H1 (cell line): ENCODE measurements at regions not wholly inside any gene's neighbourhood (a gene's known extent, or its start where the extent isn't known, plus 50 kb on each side); places are given as distances from the start of the nearest gene placed in this dataset.

ENCODE experiments used
- CTCF ChIA-PET: fragments of 300-600 bp; sonication (Branson Sonifier 250); formaldehyde crosslinking; loops from one replicate; lab custom pipeline; 2021; ENCODE audit not compliant: partially characterized antibody; lab: Charles Lee
- POLR2A ChIA-PET: fragments of 300-600 bp; sonication (Branson Sonifier 250); formaldehyde crosslinking; loops from one replicate; lab custom pipeline; 2021; ENCODE audit warnings: inconsistent platforms; ENCODE audit not compliant: partially characterized antibody; lab: Charles Lee
- DNase-seq, 2 experiments: peaks; one replicate each; pipeline versions ENCODE4 v3.0.0 to v3.0.0-alpha.2; 2010 to 2022; ENCODE audit warnings: low spot score in 2 of 2, low read depth in 1 of 2, mixed read lengths in 1 of 2
- FAIRE-seq: peaks from 2 replicates; lab custom pipeline; 2011; peaks lifted over from hg19 to GRCh38; lab: Jason Lieb, UNC
- H2AFZ ChIP-seq: 2 replicates; pipeline ENCODE4 v1.8.1; 2012; ENCODE audit warnings: low read length, inconsistent platforms
- H2AK5ac ChIP-seq: 2 replicates; pipeline ENCODE4 v1.6.1; 2013; ENCODE audit warnings: low read depth, low read length
- H2BK120ac ChIP-seq: replicated peaks from 2 replicates; pipeline ENCODE3; 2013; ENCODE audit warnings: low read depth, low read length, inconsistent platforms
- H2BK12ac ChIP-seq: 2 replicates; pipeline ENCODE4 v1.6.1; 2013; ENCODE audit warnings: low read depth, low read length
- H2BK15ac ChIP-seq: 2 replicates; pipeline ENCODE4 v1.6.1; 2013; ENCODE audit warnings: low read length
- H2BK20ac ChIP-seq: 2 replicates; pipeline ENCODE4 v1.6.1; 2013; ENCODE audit warnings: low read length
- H2BK5ac ChIP-seq: 2 replicates; pipeline ENCODE4 v1.6.1; 2013; ENCODE audit warnings: low read depth, low read length
- H3K14ac ChIP-seq: 2 replicates; pipeline ENCODE4 v1.6.1; 2013; ENCODE audit warnings: inconsistent platforms; ENCODE audit not compliant: insufficient read length
- H3K18ac ChIP-seq: 2 replicates; pipeline ENCODE4 v1.6.1; 2013; ENCODE audit warnings: low read length; ENCODE audit errors: extremely low read depth
- H3K23ac ChIP-seq: 2 replicates; pipeline ENCODE4 v1.6.1; 2013; ENCODE audit warnings: inconsistent platforms; ENCODE audit not compliant: insufficient read length
- H3K23me2 ChIP-seq: 2 replicates; pipeline ENCODE4 v1.6.1; 2013; ENCODE audit warnings: low read depth, low read length
- H3K27ac ChIP-seq: 2 replicates; pipeline ENCODE4 v1.6.1; 2011; ENCODE audit warnings: low read depth, low read length, inconsistent platforms
- H3K27me3 ChIP-seq, 4 experiments: replicated peaks in 1 of 4; 1 replicate in 1 of 4; 2 replicates in 3 of 4; pipeline versions ENCODE4 v1.6.1 to v1.8.1; 2011 to 2013; ENCODE audit warnings: low read length in 3 of 4, mild to moderate bottlenecking in 3 of 4, inconsistent platforms in 2 of 4, mixed read lengths in 2 of 4, moderate library complexity in 1 of 4; ENCODE audit not compliant: control insufficient read depth in 3 of 4, insufficient read depth in 3 of 4; ENCODE audit errors: extremely low read depth in 1 of 4
- H3K36me3 ChIP-seq, 4 experiments: 2 replicates each; pipeline versions ENCODE4 v1.6.1 to v1.8.1; 2011 to 2013; ENCODE audit warnings: mild to moderate bottlenecking in 4 of 4, low read length in 3 of 4, moderate library complexity in 2 of 4, control low read depth in 1 of 4, inconsistent platforms in 1 of 4; ENCODE audit not compliant: insufficient read depth in 4 of 4, control insufficient read depth in 2 of 4
- H3K4ac ChIP-seq: replicated peaks from 2 replicates; pipeline ENCODE3; 2013; ENCODE audit warnings: low read length, low read depth, mixed read lengths, inconsistent platforms; ENCODE audit not compliant: insufficient read length
- H3K4me1 ChIP-seq, 4 experiments: replicated peaks in 1 of 4; 1 replicate in 1 of 4; 2 replicates in 3 of 4; pipeline versions ENCODE4 v1.6.1 to v1.8.1; 2011 to 2013; ENCODE audit warnings: low read length in 3 of 4, inconsistent platforms in 2 of 4, mixed read lengths in 1 of 4; ENCODE audit not compliant: insufficient read depth in 4 of 4, control insufficient read depth in 3 of 4
- H3K4me2 ChIP-seq, 2 experiments: 2 replicates each; pipeline versions ENCODE4 v1.6.1 to v1.8.1; 2011 to 2013; ENCODE audit warnings: low read depth in 2 of 2, low read length in 2 of 2, control low read depth in 1 of 2, inconsistent platforms in 1 of 2, mild to moderate bottlenecking in 1 of 2; ENCODE audit not compliant: insufficient read depth in 1 of 2
- H3K4me3 ChIP-seq, 4 experiments: fragments of 200-600, 300-600 bp in 1 of 4; sonication (generic), shearing (Covaris generic), sonication (Bioruptor Twin) in 1 of 4; 2 replicates each; pipeline versions ENCODE4 v1.5.1 to v1.8.1; 2011 to 2016; ENCODE audit warnings: low read length in 4 of 4, low read depth in 3 of 4, control low read depth in 2 of 4, inconsistent platforms in 2 of 4, mild to moderate bottlenecking in 2 of 4, mixed read lengths in 1 of 4, moderate library complexity in 1 of 4; ENCODE audit not compliant: insufficient read depth in 2 of 4; ENCODE audit errors: extremely low read depth in 1 of 4
- H3K56ac ChIP-seq: replicated peaks from 2 replicates; pipeline ENCODE3; 2013; ENCODE audit warnings: low read depth, mild to moderate bottlenecking, mixed read lengths, low read length, inconsistent platforms; ENCODE audit not compliant: insufficient read length
- H3K79me1 ChIP-seq: 2 replicates; pipeline ENCODE4 v1.6.1; 2013; ENCODE audit warnings: low read depth, low read length, control low read depth
- H3K79me2 ChIP-seq, 2 experiments: 2 replicates each; pipeline versions ENCODE4 v1.6.1 to v1.8.1; 2012 to 2013; ENCODE audit warnings: low read length in 2 of 2, mild to moderate bottlenecking in 2 of 2, inconsistent platforms in 1 of 2; ENCODE audit not compliant: insufficient read depth in 2 of 2, control insufficient read depth in 1 of 2
- H3K9ac ChIP-seq, 4 experiments: replicated peaks in 1 of 4; 1 replicate in 1 of 4; 2 replicates in 3 of 4; pipeline versions ENCODE4 v1.6.1 to v1.8.1; 2011 to 2013; ENCODE audit warnings: low read depth in 3 of 4, low read length in 3 of 4, control low read depth in 2 of 4, mild to moderate bottlenecking in 2 of 4, moderate library complexity in 2 of 4, inconsistent platforms in 1 of 4; ENCODE audit errors: extremely low read depth in 1 of 4
- H3K9me3 ChIP-seq, 2 experiments: 2 replicates each; pipeline versions ENCODE4 v1.6.1 to v1.8.1; 2012 to 2013; ENCODE audit warnings: mild to moderate bottlenecking in 2 of 2, moderate library complexity in 2 of 2, control low read depth in 1 of 2, inconsistent platforms in 1 of 2, low read depth in 1 of 2, low read length in 1 of 2, mixed read lengths in 1 of 2; ENCODE audit not compliant: insufficient read depth in 2 of 2
- H4K20me1 ChIP-seq, 2 experiments: replicated peaks in 1 of 2; 2 replicates each; pipeline versions ENCODE3 to v1.8.1; 2011 to 2013; ENCODE audit warnings: inconsistent platforms in 2 of 2, low read length in 2 of 2, mild to moderate bottlenecking in 1 of 2; ENCODE audit not compliant: insufficient read depth in 2 of 2, control insufficient read depth in 1 of 2
- H4K5ac ChIP-seq: 2 replicates; pipeline ENCODE4 v1.6.1; 2013; ENCODE audit warnings: low read length, low read depth, mixed read lengths, inconsistent platforms; ENCODE audit not compliant: insufficient read length
- H4K8ac ChIP-seq: 2 replicates; pipeline ENCODE4 v1.8.0; 2013; ENCODE audit warnings: mild to moderate bottlenecking, moderate library complexity, low read length, inconsistent platforms; ENCODE audit not compliant: insufficient read depth; ENCODE audit errors: extremely low read depth
- H4K91ac ChIP-seq: replicated peaks from 2 replicates; pipeline ENCODE3; 2013; ENCODE audit warnings: low read length, mixed read lengths, inconsistent platforms; ENCODE audit not compliant: insufficient read length
- GABPA ChIP-seq: IDR thresholded peaks from 2 replicates; pipeline ENCODE4 v1.6.1; 2011; ENCODE audit warnings: mild to moderate bottlenecking, low read length, moderate library complexity, borderline replicate concordance; ENCODE audit not compliant: insufficient read depth
- WGBS, 2 experiments: shearing (Covaris generic) in 1 of 2; methylation state at CpG; one replicate each; pipeline versions ENCODE4 v1.1.6 to v1.1.7; 2013 to 2015; ENCODE audit warnings: low lambda C conversion rate in 2 of 2, mixed read lengths in 2 of 2, inconsistent platforms in 1 of 2, low coverage in 1 of 2, missing lambda C conversion rate in 1 of 2; ENCODE audit not compliant: insufficient replicate concordance in 2 of 2, insufficient coverage in 1 of 2, insufficient read length in 1 of 2; ENCODE audit errors: extremely low coverage in 1 of 2, missing lambda C conversion rate in 1 of 2; 5-methylcytosine and 5-hydroxymethylcytosine counted together

- no peak overlapping the region for H2BK15ac ChIP-seq
- H3K23ac ChIP-seq = no peak overlapping the region
- FAIRE-seq (no peak), DNase-seq (no peak)
- no peak overlapping the region for H3K18ac ChIP-seq
- no peak overlapping the region for H3K4ac ChIP-seq
- no peaks in the 10 kb centered on the region for H3K23me2 ChIP-seq
- no peak overlapping the region for H2BK20ac ChIP-seq
- no peak overlapping the region for H2AFZ ChIP-seq
- no peak overlapping the region for H2BK12ac ChIP-seq
- H3K4me3 ChIP-seq = no peak overlapping the region
- no peak overlapping the region for H2BK5ac ChIP-seq
- 88% methylated on average over 1 of the region's 1 CpG; no CpG with 5 or more reads in 1 of the 2 experiments for WGBS, 2 experiments
- H2BK120ac ChIP-seq = no peak overlapping the region
- ChIA-PET POLR2A (no interaction called here), CTCF (interaction anchor here (0.6 kb wide), 1 partner anchor 51 kb away, joined by 3 read pairs; no protein-coding TSS in a partner anchor)
- H2AK5ac ChIP-seq = no peak overlapping the region
- no peaks in the 10 kb centered on the region for H3K36me3 ChIP-seq
- no peak overlapping the region for H4K91ac ChIP-seq
- H3K4me2 ChIP-seq = no peak overlapping the region
- no peak overlapping the region for H3K56ac ChIP-seq
- H3K27me3 ChIP-seq = no peaks in the 10 kb centered on the region
- H3K9ac ChIP-seq = no peak overlapping the region
- H3K27ac ChIP-seq = no peak overlapping the region
- no peaks in the 10 kb centered on the region for H3K79me2 ChIP-seq
- H3K9me3 ChIP-seq = 0 out of 4 replicates have a peak, but pooled peaks cover 0 to 4% of the 10 kb centered on the region in 2 experiments
- no peak overlapping the region for H4K8ac ChIP-seq
- no peak overlapping the region for H4K5ac ChIP-seq
- H3K79me1 ChIP-seq = no peaks in the 10 kb centered on the region
- H3K4me1 ChIP-seq = no peaks in the 10 kb centered on the region
- H4K20me1 ChIP-seq = no peaks in the 10 kb centered on the region
- H3K14ac ChIP-seq = no peak overlapping the region
- TF ChIP-seq GABPA = no peak
Observed at GRCh38 chr10:64896582-64896981, 1375.4 kb downstream of the REEP3 start.
